ENCODE measurements at regions not wholly inside any gene's neighbourhood (a gene's known extent, or its start where the extent isn't known, plus 50 kb on each side); places are given as distances from the start of the nearest gene placed in this dataset.

DNA sequence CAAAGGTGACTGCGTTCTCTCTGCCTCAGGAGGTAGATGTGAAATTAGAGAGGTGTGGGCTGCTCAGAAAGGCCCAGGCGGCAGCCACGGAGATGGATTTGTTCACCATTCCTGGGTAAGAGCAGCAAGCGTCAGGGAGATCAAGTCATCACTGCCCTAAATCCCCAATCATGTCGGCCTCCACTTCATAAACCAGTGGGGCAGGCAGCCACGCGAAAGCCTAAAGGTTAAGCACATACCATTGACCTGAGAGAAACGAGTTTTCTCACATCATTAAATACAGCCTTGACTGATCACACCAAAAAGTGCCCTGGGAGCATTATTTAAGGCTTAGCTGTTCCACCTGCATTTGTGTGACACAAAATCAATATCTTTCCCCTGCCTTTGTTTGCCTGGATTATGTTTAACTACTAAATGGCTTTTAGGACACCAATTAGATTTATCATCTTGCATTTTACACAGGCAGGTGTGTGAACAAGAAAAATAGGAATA, 50.7 kb upstream of the FOXB1 start:
- H3K27ac Mint-ChIP-seq, result no peak overlapping the region
- H3K36me3 Mint-ChIP-seq (ENCODE audit: low read depth), result peaks cover 18% of the 10 kb centered on the region
- peaks cover 23% of the 10 kb centered on the region for H3K4me1 Mint-ChIP-seq (ENCODE audit: low read depth)
- POLR2A ChIA-PET, result no interaction called here
- no peak overlapping the region for H3K4me3 Mint-ChIP-seq
- ATAC-seq (no peak), DNase-seq (no peak)
- CTCF ChIA-PET, result no interaction called here
- peaks cover 5% of the 10 kb centered on the region for H3K27me3 Mint-ChIP-seq (ENCODE audit: low read depth)
- peaks cover 24% of the 10 kb centered on the region for H3K9me3 Mint-ChIP-seq (ENCODE audit: insufficient read depth)

DNA sequence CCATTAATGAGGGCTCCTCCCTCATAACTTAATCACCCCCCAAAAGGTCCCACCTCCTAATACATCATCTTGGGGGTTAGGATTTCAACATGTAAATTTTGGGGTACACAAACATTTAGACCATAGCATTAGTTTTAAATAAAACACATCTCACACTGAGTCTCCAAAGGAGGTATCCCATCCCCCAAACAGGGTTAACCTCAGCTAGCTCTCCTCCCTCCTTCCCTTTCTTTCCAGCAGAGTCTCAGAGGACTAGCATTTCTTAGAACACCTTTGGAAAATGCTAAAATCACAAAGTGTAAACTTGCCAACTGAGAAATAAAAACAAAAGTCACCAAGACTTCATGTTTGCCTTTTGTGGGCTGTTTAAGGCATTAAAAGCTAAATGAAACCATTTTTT, 51.2 kb upstream of the FOXB1 start:
- ATAC-seq (no peak), DNase-seq (no peak)
- no peak overlapping the region for H3K27ac Mint-ChIP-seq
- H3K4me1 Mint-ChIP-seq (ENCODE audit: low read depth), result peaks cover 19% of the 10 kb centered on the region
- H3K27me3 Mint-ChIP-seq (ENCODE audit: low read depth), result peaks cover 5% of the 10 kb centered on the region
- ChIA-PET CTCF (no interaction called here), POLR2A (no interaction called here)
- H3K36me3 Mint-ChIP-seq (ENCODE audit: low read depth), result peaks cover 16% of the 10 kb centered on the region
- peaks cover 19% of the 10 kb centered on the region for H3K9me3 Mint-ChIP-seq (ENCODE audit: insufficient read depth)
- H3K4me3 Mint-ChIP-seq, result no peak overlapping the region

DNA sequence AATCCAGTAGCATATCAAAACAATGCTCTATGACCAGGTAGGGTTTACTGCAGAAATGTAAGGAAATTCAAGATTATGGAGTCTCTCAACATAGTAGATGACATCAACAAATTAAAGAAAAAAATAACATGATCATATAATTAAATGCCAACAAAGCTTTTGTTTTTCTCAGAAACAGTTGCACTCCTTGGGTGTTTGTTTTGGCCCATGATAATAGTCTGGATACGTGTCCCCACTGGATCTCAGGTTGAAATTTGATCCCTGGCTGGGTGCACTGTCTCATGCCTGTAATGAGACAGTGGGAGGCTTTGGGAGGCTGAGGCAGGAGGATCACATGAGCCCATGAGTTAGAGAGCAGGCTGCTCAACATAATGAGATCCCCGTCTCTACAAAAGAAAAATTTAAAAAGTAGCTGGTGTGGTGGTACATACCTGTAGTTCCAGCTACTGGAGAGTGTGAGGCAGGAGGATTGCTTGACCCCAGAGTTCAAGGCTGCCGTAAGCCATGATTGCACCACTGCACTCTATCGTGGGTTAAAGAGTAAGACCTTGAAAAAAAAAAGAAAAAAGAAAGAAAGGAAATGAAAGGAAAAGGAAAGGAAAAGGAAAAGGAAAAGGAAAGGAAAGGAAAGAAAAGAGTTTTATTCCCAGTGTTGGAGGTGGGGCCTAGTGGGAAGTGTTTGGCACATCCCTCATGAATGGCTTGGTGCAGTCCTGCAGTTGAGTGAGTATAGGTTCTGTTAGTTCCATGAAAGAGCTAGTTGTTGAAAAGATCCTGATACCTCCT, 53.3 kb upstream of the FOXB1 start:
- DNase-seq, result no peak
- Mint-ChIP-seq H3K9me3 (ENCODE audit: insufficient read depth) (peaks cover 10% of the 10 kb centered on the region), H3K4me1 (ENCODE audit: low read depth) (peaks cover 18% of the 10 kb centered on the region), H3K27ac (no peak overlapping the region), H3K27me3 (ENCODE audit: low read depth) (peaks cover 11% of the 10 kb centered on the region), H3K36me3 (ENCODE audit: low read depth) (peaks cover 7% of the 10 kb centered on the region), H3K4me3 (no peak overlapping the region)
- ATAC-seq, result no peak
- POLR2A ChIA-PET, result no interaction called here
- CTCF ChIA-PET, result no interaction called here

DNA sequence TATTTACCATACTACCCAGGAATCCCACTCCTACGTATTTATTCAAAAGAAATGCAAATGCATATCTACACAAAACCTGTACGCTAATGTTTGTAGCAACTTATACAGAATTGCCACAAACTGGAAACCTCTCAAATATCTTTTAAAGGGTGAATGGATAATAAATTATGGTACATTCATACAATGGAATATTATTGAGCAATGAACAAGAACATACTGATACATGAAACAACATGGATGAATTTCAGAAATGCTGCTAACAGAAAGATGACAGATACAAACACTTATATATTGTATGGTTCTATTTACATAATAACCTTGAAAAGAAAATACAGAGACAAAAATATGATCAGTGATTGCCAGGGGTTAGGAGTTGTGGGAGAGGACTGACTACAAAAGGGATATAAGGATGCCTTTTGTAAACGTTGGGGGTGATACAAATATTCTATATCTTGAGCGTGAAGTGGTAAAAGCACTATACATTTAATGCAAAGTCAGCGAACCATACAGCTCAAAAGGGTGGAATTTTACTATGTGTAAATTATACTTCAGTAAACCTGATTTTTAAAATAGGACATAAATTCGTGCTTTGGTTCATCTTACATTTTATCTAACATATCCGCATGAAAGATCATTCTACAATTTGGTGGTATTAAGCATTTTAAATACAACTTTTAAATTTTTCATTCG, 55.0 kb upstream of the FOXB1 start:
- Mint-ChIP-seq H3K36me3 (ENCODE audit: low read depth) (peaks cover 3% of the 10 kb centered on the region), H3K9me3 (ENCODE audit: insufficient read depth) (no peaks in the 10 kb centered on the region), H3K4me3 (no peak overlapping the region), H3K4me1 (ENCODE audit: low read depth) (peaks cover 18% of the 10 kb centered on the region), H3K27ac (no peak overlapping the region), H3K27me3 (ENCODE audit: low read depth) (peaks cover 11% of the 10 kb centered on the region)
- ATAC-seq, result no peak
- CTCF ChIA-PET, result no interaction called here
- POLR2A ChIA-PET, result no interaction called here
- DNase-seq, result no peak

DNA sequence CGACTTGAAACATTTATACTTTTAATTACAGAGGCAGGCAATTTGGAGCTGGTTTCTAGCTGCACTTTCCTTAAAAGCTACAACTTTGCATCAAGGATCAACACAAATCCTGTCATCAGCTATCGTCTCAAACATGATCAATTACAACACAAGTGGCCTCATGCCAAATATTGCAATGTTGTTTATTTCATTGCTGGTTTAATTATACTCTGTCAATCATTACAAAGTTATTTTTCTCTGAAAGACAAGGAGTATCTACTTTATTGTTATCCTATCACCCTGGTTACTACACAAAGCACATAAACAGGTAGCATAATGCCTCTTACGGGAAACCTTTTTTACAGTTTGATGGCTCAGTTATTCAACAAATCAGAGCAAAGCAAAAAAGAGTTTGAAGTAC, 58.0 kb upstream of the FOXB1 start:
- ATAC-seq, result no peak
- no peak for DNase-seq
- H3K9me3 Mint-ChIP-seq (ENCODE audit: insufficient read depth), result no peaks in the 10 kb centered on the region
- CTCF ChIA-PET, result no interaction called here
- peaks cover 3% of the 10 kb centered on the region for H3K36me3 Mint-ChIP-seq (ENCODE audit: low read depth)
- POLR2A ChIA-PET, result no interaction called here
- H3K27me3 Mint-ChIP-seq (ENCODE audit: low read depth), result peaks cover 11% of the 10 kb centered on the region
- H3K4me1 Mint-ChIP-seq (ENCODE audit: low read depth), result peaks cover 15% of the 10 kb centered on the region
- no peak overlapping the region for H3K4me3 Mint-ChIP-seq
- H3K27ac Mint-ChIP-seq, result no peak overlapping the region

DNA sequence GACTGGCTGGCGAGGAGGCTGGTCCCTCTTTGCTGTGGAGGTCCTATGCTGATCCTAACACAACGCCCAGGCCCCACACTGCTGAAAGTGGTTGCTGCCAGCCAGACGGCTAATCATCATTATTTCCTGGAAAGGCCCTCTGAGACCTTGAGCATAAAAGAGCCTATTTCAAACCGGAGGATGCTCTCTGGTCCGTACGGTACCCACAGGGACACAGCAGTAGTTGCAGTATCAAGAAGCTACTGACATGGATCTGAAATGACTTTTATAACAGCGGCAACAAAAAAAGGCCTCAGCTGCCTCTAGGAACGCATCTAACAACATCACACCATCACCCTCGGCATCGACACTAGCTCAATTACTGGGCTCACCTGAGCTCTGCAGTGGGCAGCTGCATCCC, 59.1 kb upstream of the FOXB1 start:
- Mint-ChIP-seq H3K27ac (no peak overlapping the region), H3K36me3 (ENCODE audit: low read depth) (peaks cover 3% of the 10 kb centered on the region), H3K4me3 (no peak overlapping the region), H3K4me1 (ENCODE audit: low read depth) (peaks cover 13% of the 10 kb centered on the region), H3K27me3 (ENCODE audit: low read depth) (peaks cover 11% of the 10 kb centered on the region), H3K9me3 (ENCODE audit: insufficient read depth) (no peaks in the 10 kb centered on the region)
- ChIA-PET CTCF (no interaction called here), POLR2A (no interaction called here)
- DNase-seq, result no peak
- no peak for ATAC-seq

DNA sequence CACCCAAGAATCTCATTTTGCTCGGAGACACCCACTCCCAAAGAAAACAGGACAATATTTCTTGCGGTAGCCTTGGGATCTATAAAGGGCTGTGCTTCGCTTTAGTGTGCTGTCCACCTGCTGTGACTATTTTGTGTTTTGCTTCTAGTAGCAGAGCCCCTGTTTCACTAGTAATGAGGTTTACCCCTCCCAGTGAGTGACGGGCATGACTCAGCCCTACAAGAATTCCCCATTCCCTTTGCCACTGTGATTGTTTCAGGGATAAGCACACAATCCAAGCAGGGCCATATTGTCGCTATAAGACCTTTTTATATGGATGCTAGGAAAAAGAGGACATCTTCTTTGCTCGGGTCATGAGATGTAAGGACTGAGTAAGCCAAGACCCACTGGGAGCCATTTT, 62.5 kb upstream of the FOXB1 start:
- Mint-ChIP-seq H3K4me3 (no peak overlapping the region), H3K27me3 (ENCODE audit: low read depth) (peaks cover 8% of the 10 kb centered on the region), H3K9me3 (ENCODE audit: insufficient read depth) (no peaks in the 10 kb centered on the region), H3K36me3 (ENCODE audit: low read depth) (no peaks in the 10 kb centered on the region), H3K27ac (no peak overlapping the region), H3K4me1 (ENCODE audit: low read depth) (no peaks in the 10 kb centered on the region)
- POLR2A ChIA-PET, result no interaction called here
- DNase-seq (no peak), ATAC-seq (no peak)
- CTCF ChIA-PET, result no interaction called here

DNA sequence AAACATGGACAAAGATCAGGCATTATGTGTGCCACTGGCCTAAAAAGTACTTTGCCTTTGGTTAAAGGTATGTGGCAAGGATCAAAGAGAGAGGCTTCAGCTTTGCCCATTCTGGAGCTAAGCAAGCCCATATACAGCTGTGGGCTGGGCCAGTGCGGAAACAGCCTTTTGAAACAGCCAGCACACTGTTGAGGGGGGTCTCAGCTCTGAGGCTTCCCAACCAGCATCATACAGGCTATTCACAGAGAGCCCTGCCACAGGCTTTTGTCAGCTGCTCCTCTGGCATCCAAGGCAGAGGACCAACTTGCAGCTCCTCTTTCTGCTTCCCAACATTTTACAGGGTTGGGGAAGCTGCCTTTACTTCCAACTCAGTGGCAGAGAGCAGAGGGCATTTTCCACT, 63.2 kb upstream of the FOXB1 start:
- Mint-ChIP-seq H3K27ac (no peak overlapping the region), H3K36me3 (ENCODE audit: low read depth) (no peaks in the 10 kb centered on the region), H3K4me1 (ENCODE audit: low read depth) (no peaks in the 10 kb centered on the region), H3K4me3 (no peak overlapping the region), H3K9me3 (ENCODE audit: insufficient read depth) (no peaks in the 10 kb centered on the region), H3K27me3 (ENCODE audit: low read depth) (peaks cover 12% of the 10 kb centered on the region)
- ChIA-PET CTCF (no interaction called here), POLR2A (no interaction called here)
- DNase-seq, result no peak
- no peak for ATAC-seq

DNA sequence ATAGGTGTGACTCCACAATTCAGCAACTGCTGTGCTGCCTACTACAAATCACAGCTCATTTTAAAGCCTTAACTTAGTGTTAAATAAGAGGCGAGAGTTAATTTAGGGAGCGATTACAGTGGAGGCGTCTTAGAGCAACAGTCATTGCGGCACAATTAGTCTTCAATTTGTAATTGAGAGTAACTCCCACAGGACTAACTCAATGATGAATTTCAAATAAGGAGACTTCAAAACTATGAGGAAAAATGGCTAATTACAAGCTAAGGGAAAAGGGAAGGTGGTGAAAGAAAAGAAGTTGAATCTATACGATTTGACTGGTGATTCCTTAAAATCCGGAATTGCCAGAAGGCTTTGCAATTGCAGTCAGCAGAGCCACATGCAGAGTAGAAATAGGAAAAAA, 63.7 kb upstream of the FOXB1 start:
- H3K27me3 Mint-ChIP-seq (ENCODE audit: low read depth), result peaks cover 14% of the 10 kb centered on the region
- ChIA-PET CTCF (no interaction called here), POLR2A (no interaction called here)
- H3K9me3 Mint-ChIP-seq (ENCODE audit: insufficient read depth), result no peaks in the 10 kb centered on the region
- no peaks in the 10 kb centered on the region for H3K36me3 Mint-ChIP-seq (ENCODE audit: low read depth)
- ATAC-seq, result no peak
- H3K4me1 Mint-ChIP-seq (ENCODE audit: low read depth), result no peaks in the 10 kb centered on the region
- H3K27ac Mint-ChIP-seq, result no peak overlapping the region
- H3K4me3 Mint-ChIP-seq, result no peak overlapping the region
- no peak for DNase-seq

DNA sequence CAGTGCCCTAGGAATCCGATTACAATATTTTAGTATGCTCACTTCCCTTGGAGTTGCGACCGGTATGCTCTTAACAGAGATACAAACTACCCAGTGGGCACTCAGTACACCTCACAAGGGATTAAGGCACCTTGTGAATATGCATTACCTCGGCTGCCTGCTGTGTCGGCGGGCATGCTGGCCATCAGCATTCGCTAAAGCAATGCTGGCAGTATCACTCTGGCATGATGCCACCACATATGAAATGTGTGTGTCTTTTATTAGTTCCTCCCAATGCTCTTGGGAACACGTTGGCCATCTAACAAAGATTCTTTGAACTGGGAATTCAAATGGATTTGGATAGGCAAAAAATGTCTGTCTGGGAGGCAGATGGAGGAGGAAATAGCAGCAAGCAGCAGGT, 67.4 kb upstream of the FOXB1 start:
- CTCF ChIA-PET, result no interaction called here
- Mint-ChIP-seq H3K36me3 (ENCODE audit: low read depth) (no peaks in the 10 kb centered on the region), H3K4me1 (ENCODE audit: low read depth) (peaks cover 4% of the 10 kb centered on the region), H3K9me3 (ENCODE audit: insufficient read depth) (no peaks in the 10 kb centered on the region), H3K27ac (no peak overlapping the region), H3K4me3 (no peak overlapping the region), H3K27me3 (ENCODE audit: low read depth) (peaks cover 26% of the 10 kb centered on the region)
- DNase-seq (no peak), ATAC-seq (no peak)
- POLR2A ChIA-PET, result no interaction called here

DNA sequence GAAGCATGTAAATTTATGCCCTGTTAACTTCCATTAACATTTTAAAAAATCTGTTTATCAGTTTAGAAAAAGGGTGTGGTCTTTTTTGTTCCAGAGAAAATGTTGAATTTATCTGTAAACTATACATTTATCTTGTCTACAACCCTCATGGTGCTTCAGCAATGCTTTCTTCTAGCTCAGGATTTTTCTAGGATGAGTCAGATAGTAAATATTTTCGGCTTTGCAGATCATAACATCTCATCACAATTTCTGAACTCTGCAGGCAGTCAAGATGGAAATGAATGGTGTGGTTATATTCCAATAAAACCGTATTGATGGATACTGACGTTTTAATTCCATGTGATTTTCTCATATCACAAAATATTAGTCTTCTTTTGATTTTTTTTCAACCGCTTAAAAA, 70.5 kb upstream of the FOXB1 start:
- Mint-ChIP-seq H3K9me3 (ENCODE audit: insufficient read depth) (no peaks in the 10 kb centered on the region), H3K27ac (no peak overlapping the region), H3K4me3 (no peak overlapping the region), H3K36me3 (ENCODE audit: low read depth) (no peaks in the 10 kb centered on the region), H3K27me3 (ENCODE audit: low read depth) (peaks cover 32% of the 10 kb centered on the region), H3K4me1 (ENCODE audit: low read depth) (peaks cover 16% of the 10 kb centered on the region)
- POLR2A ChIA-PET, result no interaction called here
- CTCF ChIA-PET, result interaction anchor here (4.8 kb wide), 1 partner anchor 16 kb away, joined by 29 read pairs; no protein-coding TSS in a partner anchor
- DNase-seq (no peak), ATAC-seq (no peak)

DNA sequence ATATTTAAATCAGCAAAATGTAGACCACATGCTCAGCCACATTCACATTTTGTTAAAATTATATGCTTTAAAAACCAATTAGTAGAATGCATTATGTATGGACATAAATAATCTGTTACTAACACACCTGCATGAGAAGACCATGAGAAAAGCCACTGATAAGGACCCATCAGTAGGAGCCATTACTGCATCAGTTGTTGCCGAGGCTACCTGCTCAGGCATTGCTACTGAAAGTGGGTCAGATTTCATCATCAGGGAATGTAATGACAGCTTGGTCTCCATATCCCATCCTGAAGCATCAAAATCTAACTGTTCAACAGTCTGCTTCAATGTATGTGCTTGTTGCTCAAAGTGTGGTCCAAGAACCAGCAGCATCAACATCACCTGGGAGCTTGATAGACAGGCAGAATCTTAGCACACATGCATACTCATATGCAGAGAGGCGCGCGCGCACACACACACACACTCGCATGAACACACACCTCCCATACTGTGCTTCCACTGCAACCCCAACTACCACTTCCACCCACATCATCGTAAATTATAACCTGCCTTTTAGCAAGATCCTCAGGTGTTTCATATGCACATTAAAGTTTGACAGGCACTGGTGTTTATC, 72.4 kb upstream of the FOXB1 start:
- Mint-ChIP-seq H3K27ac (no peak overlapping the region), H3K4me3 (no peak overlapping the region), H3K27me3 (ENCODE audit: low read depth) (peaks cover 36% of the 10 kb centered on the region), H3K4me1 (ENCODE audit: low read depth) (peaks cover 16% of the 10 kb centered on the region), H3K36me3 (ENCODE audit: low read depth) (no peaks in the 10 kb centered on the region), H3K9me3 (ENCODE audit: insufficient read depth) (no peaks in the 10 kb centered on the region)
- ChIA-PET CTCF (interaction anchor here (0.6 to 4.8 kb wide), 3 partner anchors 14 to 207 kb away, joined by 3 to 29 read pairs (median 3); no protein-coding TSS in a partner anchor), POLR2A (no interaction called here)
- DNase-seq (no peak), ATAC-seq (no peak)
